ENCODE measurements at regions not wholly inside any gene's neighbourhood (a gene's known extent, or its start where the extent isn't known, plus 50 kb on each side); places are given as distances from the start of the nearest gene placed in this dataset.

GRCh38 chrX:6983207-6983955, 164.1 kb upstream of the STS start:
- WGBS, 4 donors, result 76 to 83% (median 81%) methylated on average over 11 of the region's 11 CpGs
- H3K36me3 ChIP-seq (replicated peaks in 1 of 2), result no peaks in the 10 kb centered on the region

DNA sequence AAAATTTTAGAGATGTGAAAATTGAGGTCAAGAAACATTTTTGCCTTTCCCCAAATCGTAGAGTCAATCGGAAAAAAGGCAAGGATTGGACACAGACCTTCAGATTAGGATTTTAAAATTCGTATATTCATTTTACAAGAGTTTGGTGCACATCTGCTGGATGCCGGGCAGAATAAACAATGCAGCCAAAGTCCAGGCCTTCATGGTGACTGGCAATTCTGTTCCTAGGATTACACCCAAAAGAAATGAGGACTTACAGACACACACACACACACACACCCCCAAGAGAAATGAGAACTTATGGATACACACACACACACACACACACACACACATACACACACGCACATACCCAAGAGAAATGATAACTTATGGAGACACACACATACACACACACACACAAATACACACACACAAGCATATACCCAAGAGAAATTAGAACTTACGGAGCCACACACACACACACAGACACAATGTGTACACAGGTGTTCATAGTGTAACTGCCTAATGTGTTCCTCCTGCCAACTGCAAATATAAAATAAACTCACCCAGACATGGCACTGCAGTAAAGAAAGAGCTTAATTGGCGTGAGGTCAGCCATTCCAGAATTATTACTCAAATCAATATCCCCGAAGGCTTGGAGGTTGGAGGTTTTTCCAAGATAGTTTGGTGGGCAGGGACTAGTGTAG, 165.7 kb upstream of the STS start:
- WGBS, 4 donors, result 81 to 94% (median 88%) methylated on average over 7 to 8 of the region's 8 CpGs
- Histone ChIP-seq H3K27me3 (no peaks in the 10 kb centered on the region), H3K9me3 (replicated peaks in 1 of 3) (no peaks in the 10 kb centered on the region), H3K4me1 (replicated peaks in 1 of 2) (no peaks in the 10 kb centered on the region), H3K27ac (no peak overlapping the region), H3K36me3 (replicated peaks in 1 of 2) (no peaks in the 10 kb centered on the region), H3K4me3 (no peak overlapping the region)
- intact Hi-C loops (cut with DNase I), result no loop called here
- no peak for TF ChIP-seq POLR2A (IDR thresholded peaks at IDR 0.05)
- TF ChIP-seq, protein P1, sequence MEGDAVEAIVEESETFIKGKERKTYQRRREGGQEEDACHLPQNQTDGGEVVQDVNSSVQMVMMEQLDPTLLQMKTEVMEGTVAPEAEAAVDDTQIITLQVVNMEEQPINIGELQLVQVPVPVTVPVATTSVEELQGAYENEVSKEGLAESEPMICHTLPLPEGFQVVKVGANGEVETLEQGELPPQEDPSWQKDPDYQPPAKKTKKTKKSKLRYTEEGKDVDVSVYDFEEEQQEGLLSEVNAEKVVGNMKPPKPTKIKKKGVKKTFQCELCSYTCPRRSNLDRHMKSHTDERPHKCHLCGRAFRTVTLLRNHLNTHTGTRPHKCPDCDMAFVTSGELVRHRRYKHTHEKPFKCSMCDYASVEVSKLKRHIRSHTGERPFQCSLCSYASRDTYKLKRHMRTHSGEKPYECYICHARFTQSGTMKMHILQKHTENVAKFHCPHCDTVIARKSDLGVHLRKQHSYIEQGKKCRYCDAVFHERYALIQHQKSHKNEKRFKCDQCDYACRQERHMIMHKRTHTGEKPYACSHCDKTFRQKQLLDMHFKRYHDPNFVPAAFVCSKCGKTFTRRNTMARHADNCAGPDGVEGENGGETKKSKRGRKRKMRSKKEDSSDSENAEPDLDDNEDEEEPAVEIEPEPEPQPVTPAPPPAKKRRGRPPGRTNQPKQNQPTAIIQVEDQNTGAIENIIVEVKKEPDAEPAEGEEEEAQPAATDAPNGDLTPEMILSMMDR (IDR thresholded peaks at IDR 0.05), result no peak
- no peak for DNase-seq

More at GRCh38 chrX:6983207-6983955, 164.1 kb upstream of the STS start:
- Histone ChIP-seq H3K9me3 (replicated peaks in 1 of 3) (no peaks in the 10 kb centered on the region), H3K27me3 (no peaks in the 10 kb centered on the region), H3K4me3 (no peak overlapping the region), H3K4me1 (replicated peaks in 1 of 2) (no peaks in the 10 kb centered on the region), H3K27ac (no peak overlapping the region)
- intact Hi-C loops (cut with DNase I), result no loop called here
- DNase-seq, result no peak
- no peak for TF ChIP-seq POLR2A (IDR thresholded peaks at IDR 0.05)
- TF ChIP-seq, protein P1 (IDR thresholded peaks at IDR 0.05), result no peak

- WGBS, 4 donors, result 89 to 94% (median 92%) methylated on average over 2 of the region's 2 CpGs
- Histone ChIP-seq H3K4me3 (no peak overlapping the region), H3K9me3 (replicated peaks in 1 of 3) (no peaks in the 10 kb centered on the region), H3K36me3 (replicated peaks in 1 of 2) (no peaks in the 10 kb centered on the region), H3K4me1 (replicated peaks in 1 of 2) (no peaks in the 10 kb centered on the region), H3K27me3 (no peaks in the 10 kb centered on the region), H3K27ac (no peak overlapping the region)
- intact Hi-C loops (cut with DNase I), result no loop called here
- no peak for DNase-seq
- TF ChIP-seq, protein P1 (IDR thresholded peaks at IDR 0.05), result no peak
- TF ChIP-seq POLR2A (IDR thresholded peaks at IDR 0.05), result no peak
These were observed 166.5 kb upstream of the STS start for GRCh38 chrX:6980981-6981380.

DNA sequence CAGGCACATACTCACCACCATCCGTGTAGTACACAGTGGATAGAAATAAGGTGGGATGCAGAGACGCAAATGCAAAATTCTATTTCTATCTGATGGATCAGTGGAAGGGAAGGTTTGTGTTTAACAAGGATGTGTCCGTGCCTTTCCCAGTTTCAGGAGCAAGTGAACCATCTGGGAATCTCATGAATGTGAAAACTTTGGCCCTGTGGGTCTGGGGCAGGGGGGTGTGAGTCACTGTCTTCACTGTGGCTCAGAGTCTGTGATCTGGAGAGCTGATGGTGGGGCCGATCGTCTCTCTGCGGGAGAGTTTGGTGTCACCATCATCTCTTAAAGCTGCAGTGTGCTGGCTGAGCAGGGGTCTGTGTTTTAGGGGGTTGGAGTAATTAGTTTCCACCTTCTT, 179.3 kb upstream of the STS start:
- no peak for TF ChIP-seq POLR2A (IDR thresholded peaks at IDR 0.05)

More for the DNA sequence above, 179.3 kb upstream of the STS start:
- no peaks in the 10 kb centered on the region for H3K36me3 ChIP-seq (replicated peaks in 1 of 2)
- no peak overlapping the region for H3K27ac ChIP-seq
- no peaks in the 10 kb centered on the region for H3K4me1 ChIP-seq (replicated peaks in 1 of 2)
- H3K4me3 ChIP-seq, result no peak overlapping the region
- no peaks in the 10 kb centered on the region for H3K27me3 ChIP-seq
- 82 to 94% (median 91%) methylated on average over 6 of the region's 6 CpGs for WGBS, 4 donors
- H3K9me3 ChIP-seq (replicated peaks in 1 of 3), result no peaks in the 10 kb centered on the region
- intact Hi-C loops (cut with DNase I), result no loop called here
- no peak for DNase-seq

All from adrenal gland (tissue), 9 donors.